ENCODE measurements at regions not wholly inside any gene's neighbourhood (a gene's known extent, or its start where the extent isn't known, plus 50 kb on each side); places are given as distances from the start of the nearest gene placed in this dataset.

DNA sequence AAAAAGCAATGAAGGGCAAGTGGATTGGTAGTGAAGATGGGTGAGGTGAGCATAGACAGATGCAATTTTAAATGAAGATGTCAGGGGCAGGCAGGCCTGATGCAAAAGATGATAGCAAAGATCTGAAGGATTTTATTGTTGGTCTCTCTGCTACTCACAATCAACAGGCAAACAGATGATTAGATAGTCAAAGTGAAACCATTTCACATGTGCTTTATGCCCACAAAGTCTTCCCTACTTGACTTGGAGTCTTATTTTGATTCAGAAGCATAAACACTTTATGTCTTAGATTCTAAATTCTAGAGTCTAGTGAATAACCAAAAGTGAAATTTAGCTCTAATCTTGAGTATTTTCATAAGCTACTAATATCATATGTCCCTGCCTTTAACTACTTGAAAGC is 153.8 kb upstream of the HNRNPA3 start:
- DNase-seq (ENCODE audit: low spot score), result no peak

DNA sequence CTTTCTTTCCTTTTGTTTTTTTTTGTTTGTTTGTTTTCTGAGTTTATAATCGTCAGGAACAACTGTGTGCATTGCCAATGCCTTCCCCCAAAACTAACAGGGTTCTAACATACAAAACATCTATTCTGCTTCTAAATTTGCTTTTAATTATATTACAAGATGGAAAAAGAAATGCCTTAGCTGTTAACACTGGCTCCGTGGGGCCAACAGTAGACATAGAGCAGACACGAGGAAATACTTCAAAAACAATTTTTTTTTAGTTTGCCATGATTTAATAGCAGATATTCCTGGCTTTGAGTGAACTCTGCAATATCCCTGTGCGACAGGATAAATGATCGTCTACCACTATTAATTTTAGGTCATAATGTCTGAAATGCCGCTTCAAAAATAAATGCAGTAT is 153.3 kb upstream of the HNRNPA3 start:
- no peak for DNase-seq (ENCODE audit: low spot score)

DNA sequence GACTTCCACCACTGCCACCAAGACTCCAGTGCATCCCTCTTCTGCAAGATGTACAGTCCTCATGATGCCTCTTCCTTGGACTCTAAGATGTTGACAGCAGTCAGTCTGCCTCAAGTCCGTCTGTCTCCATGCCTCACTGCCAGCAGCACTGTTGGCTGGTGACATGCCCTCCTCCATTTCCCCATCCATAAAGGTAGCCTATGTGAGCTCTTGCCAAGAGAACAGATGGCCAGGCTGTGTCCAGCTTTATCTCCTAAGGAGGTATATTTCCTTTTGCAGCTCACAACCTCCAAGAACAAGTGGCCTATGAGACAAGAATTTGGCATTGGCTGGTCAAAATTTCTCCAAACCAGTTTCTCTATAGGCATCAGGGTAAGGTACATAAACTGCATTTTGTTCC is 149.3 kb upstream of the HNRNPA3 start:
- no peak for DNase-seq (ENCODE audit: low spot score)

DNA sequence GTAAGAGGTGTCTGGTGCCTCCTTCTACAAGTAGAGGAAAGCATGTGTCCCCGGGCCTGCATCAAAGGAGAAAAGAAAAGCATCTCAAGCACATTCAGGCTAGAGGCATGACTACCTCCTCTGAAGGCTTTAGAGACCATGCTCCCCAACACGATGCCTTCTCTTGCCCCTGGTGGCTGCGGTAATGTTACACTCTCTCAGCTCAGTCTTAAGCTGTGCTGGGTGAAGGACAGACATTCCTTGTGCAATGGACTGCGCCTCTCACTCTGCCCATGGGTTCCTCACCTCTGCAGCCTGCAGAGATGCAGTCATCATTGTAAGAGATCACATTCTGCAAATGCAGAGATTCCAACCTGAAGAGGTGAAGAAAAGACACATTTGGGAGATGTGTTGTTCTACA is 148.2 kb upstream of the HNRNPA3 start:
- no peak for DNase-seq (ENCODE audit: low spot score)

DNA sequence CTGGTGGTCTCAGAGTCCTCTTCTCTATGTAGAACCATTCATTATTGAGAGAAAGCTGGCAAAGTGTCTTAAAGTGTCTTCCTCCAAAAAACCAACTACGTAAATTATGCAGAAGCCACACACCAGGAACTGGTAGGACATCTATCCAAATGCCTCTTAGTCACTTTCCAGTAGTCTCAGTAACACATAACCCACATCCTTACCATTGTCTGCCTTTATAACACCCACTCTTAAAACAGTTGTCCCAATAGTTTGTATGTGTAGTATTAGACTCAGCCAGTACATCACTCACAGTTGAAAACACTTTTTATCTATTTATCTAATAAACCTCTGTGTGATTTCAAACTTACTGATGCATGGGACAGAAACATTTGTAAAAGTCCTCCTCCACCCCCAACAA is 143.6 kb upstream of the HNRNPA3 start:
- DNase-seq (ENCODE audit: low spot score), result no peak

DNA sequence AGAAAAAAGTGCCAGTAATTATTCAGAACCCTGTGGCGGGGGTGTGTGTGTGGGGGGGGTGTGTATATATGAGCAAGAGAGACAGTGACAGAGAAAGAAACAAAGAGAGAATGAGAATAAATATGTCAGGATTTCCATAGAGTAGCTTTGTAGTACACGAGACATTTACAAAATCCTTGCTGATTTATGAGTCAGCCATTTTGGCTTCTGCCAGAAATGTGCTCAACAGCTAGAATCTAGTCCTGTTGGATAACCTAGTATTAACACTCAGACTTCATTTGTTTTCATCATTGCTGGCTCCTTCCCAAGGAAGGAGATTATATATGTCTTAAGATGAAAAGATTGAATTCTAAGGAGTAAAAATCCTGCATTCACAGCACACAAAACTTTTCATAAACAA is 140.5 kb upstream of the HNRNPA3 start:
- no peak for DNase-seq (ENCODE audit: low spot score)

DNA sequence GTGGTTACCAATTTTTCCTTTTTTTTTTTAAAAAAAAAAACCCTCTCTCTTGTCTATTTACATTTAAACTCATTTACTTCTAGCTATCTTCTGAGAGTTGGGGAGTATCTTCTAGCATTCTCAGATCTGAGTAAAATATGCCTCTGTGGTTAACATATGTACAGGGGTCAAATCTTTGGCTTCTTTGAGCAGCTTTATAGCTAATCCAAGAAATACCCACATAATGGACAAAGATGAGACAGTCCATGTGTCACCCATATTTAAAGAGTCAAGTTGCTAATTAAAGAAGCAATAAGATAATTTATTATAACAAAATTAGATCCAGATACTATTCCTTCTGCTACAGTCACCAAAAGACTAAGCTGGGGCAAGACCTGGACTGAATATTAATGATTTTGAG is 139.0 kb upstream of the HNRNPA3 start:
- DNase-seq (ENCODE audit: low spot score), result no peak

DNA sequence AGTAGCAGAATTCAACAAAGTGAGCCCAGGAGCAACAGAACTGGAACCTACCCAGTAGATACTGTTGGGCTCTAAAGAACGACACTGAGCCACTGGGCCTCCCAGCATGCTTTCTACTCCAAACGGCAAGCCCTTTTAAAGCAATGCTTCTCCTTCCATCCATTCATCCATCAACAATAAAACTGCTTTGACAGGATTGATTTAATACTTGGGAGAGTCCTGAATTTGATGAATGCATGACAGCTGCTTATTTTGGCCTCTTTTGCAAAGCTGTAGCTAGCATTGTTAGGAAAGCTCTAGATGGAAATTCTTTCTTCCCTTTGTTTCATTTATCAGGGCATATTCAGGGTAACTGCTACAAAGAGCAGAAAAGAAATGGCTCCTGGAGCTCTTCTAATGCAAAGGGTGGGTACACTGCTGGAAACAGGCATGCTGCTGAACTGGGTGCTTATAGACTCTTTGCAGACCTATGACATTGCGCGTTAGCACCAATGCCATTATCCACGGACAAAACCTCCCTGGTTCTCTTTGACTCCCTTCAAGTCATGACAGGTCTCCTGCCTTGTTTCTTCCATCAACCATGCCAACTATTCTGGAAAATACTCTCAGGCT is 138.4 kb upstream of the HNRNPA3 start:
- no peak for DNase-seq (ENCODE audit: low spot score)

DNA sequence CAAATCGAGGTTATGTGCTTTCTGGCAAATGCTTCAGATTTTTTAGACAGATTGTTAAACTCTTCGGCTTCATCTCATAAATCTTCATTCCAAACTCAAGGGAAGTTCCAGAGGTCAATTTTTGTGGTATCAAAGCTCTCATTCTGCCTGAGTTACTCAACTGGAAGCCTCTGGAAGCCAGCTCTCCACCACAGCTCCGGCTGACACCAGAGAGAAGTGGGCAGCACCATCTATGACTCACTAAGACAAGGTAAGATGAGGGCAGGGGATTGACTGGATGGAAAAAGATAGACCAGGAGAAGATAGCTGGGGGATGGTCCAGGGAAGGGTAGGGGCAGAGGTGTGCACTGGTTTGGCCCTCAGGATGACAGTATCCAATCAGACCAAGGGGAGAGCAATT is 137.3 kb upstream of the HNRNPA3 start:
- DNase-seq (ENCODE audit: low spot score), result no peak

DNA sequence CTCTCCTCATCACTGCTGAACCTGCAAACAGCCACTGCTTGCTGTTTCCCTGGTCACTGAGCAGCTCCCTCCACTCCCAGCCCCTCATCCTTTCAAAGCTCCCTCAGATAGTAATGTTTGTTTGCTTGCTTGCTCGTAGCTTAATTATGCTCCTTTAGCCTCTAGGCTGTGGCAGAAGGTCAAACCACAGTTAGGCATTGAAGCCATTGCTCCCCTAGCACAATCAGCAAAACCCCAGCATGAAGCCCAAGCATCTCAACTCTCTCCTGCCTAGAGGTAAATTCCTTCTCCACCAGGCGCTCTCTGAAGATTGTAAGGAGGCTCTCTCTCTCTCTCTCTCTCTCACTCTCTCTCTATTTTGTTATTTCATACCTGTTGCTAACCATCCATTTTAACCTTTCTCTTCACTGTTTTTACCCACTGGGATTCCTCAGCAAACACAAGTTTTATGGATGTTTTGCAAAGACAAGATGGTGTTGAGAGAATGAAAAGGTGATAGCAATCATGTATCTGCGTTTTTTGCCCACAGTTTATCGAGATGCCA is 135.9 kb upstream of the HNRNPA3 start:
- DNase-seq (ENCODE audit: low spot score), result no peak

DNA sequence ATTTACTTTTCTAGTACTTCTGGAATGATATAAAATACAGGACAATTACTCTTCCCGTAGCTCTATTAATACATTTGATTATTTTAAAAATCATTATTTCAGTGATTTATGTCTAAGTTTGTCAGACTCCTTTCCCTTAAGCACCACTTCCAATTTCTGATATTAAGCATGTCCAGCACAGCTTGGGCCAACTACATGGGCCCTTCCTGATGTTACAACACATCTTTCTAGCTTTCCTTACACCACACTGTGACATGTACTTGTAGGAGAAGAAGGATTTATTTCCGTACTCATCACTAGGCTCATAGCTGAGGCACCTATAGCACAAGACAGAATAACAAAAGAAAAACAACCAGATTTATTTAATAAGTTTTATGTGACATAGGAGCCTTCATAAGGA is 134.8 kb upstream of the HNRNPA3 start:
- DNase-seq (ENCODE audit: low spot score), result no peak

DNA sequence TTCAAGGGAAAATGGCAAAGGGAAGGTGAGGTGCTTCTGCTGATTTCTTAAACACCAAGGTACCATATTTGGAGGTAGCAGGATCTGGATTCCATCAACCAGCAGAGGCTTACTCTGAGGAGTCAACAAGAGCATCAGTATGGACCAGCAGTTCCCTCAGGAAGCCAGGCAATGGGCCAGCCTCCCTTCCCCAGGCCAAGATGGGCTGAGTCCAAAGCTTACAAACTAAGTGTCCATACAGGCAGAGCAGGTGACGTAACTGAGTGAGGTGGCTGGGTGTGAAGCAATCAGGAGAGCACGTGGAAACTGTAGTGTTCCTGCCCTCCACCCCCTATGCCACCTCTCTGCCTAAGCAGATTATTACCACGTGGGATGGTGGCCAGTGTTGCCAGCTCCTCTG is 134.2 kb upstream of the HNRNPA3 start:
- DNase-seq (ENCODE audit: low spot score), result no peak

DNA sequence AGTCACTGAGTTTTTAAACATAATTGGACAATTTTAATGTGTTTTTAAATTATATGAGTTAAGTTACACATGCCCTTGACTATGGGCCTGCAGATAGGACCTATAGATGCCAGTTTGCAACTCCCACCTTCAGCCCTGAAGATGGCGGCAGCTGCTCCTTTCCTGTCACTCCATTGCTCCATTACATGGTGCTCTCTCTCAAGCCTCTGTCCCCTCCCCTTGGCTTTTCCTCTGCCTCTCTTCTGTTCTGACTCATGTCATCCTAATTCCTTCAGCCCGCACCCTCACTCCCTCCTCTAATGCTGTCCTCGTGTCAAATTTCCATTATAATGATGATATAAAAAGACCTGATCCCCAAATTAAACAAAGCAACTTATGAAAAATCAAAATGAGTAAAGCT is 133.7 kb upstream of the HNRNPA3 start:
- no peak for DNase-seq (ENCODE audit: low spot score)

DNA sequence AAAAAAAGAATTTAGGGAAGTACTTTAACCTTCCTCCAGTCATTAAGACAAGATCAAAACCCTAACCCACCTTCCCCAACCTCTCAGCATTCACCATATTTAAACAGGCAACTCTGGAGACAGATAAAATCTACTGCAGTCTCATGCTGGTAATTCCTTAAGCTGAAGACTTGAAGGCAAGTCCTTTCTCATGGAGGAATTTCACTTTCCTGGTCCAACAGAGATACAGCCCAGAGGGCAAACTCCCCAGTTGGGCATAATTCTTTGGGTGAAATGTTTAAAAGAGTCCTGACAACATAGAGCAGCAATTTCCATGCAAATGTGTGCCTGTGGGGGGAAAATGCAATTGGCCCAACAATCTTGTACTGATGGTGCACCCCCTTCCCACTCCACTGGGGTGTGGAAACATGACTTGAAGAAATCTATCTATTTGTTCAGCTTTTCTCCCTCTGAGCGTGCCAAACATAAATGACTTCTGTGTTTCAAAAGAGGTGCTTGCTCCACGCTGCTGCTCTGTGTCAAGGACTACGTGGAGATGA is 131.8 kb upstream of the HNRNPA3 start:
- no peak for DNase-seq (ENCODE audit: low spot score)

DNA sequence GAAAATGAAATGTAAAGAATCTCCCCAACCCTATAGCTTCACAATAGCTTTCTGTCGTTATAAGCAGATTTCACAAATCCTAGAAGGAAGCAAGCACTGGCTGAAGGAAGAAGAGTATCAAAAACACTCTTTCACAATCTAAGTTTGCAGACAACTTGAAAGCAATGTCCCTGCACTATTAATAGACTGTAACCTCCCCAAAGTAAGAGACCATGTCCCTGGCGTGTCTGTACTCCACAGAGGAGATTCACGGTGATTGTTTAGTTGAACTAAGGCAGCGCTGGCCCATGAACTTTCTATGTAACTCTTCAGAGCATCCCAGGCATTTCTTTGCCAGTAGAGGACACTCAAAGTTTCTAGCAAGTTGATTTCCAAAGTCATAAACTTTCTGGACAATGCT is 128.0 kb upstream of the HNRNPA3 start:
- DNase-seq (ENCODE audit: low spot score), result no peak

DNA sequence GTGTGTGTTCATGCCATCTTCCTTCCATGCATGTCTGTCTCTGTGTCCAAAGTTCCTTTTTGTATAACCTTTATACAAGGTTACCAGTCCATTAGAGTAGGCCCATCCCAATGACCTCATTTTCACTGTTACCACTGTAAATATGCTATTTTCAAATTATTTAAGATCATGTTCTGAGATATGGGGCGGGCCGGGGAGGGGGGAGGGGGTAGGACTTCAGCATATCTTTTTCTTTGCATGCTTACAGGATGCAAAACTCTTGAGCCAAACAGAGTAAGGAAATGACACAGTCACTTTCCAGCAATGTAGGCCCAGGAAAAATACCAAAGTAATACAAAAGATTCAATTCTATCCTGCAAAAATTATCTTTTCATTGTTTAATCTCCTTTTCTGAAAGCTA is 124.1 kb upstream of the HNRNPA3 start:
- DNase-seq (ENCODE audit: low spot score), result no peak

DNA sequence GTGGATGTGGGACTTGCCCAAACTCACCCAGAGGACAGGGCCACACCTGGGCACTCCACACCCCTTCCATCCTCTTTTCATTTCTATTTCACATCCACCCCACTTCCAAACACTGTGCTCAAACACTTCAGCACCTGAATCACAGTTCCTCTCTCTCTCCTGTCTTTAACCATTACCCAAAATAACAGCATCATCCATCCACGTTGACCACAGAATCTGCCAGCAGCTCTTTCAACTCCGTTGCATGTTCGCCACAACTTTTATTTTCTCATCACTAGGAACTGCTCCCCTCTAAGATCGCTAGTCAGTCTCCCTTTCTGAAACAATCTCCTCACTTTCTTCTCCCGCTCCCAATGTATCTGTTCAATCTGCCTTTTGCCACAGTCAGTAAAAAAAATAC is 121.6 kb upstream of the HNRNPA3 start:
- DNase-seq (ENCODE audit: low spot score), result no peak

DNA sequence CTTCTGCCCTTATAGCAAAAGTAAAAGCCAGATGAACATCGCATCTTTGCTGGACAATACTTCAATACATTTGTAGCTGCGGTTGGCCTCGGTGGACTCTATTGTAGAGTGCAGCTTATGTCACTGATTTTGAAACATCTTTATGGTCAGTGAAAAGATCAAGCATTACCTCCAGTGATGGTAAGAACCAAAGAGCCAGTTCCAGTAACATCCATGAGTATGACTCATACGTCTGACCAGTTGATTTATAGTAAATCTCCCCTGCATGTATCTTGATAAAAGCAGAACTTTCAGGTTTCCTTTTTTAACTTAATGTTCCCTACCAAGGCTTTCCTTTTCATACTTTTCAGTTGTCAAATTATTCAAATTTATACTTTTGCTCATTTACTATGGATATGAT is 119.2 kb upstream of the HNRNPA3 start:
- no peak for DNase-seq (ENCODE audit: low spot score)

DNA sequence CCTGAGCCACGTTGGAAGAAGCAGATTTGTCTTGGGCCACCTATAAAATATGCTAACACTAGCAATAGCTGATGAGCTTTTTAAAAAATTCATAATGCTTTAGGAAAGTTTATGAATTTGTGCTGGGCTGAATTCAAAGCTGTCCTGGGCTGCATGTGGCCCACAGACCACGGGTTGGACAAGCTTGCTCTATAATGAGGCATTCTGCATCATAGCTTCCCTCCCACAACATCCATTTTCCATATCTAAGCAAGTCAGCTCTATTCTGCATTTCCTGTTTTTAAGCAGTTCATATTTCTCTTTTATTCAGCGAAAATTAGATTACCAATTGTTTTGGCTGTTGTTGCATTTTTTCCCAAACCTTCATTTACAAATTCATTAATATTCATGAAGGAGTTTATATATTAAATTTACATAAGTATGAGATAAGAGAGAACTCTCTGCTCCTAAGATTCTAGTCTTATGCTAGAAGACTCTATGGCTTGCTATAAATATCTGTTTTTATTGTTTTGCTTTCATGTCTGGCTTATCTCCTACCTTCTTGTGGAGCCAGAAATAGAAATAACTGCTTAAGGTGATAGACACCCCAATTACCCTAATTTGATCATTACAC is 114.5 kb upstream of the HNRNPA3 start:
- no peak for DNase-seq (ENCODE audit: low spot score)

DNA sequence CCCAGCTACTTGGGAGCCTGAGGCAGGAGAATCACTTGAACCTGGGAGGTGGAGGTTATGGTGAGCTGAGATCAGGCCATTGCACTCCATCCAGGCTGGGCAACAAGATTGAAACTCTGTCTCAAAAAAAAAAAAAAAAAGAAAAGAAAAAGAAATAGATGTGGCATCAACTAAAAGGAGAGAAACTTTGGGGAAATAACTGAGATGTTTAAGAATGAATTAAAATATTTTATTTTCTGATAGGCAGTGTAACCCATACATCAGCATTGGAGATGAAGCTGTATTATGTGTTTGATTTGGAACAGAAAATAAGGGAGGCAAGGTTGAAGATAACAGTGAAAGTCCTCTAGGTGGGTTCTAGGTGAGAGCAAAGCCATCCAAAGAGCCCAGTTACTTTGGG is 110.7 kb upstream of the HNRNPA3 start:
- DNase-seq (ENCODE audit: low spot score), result no peak

DNA sequence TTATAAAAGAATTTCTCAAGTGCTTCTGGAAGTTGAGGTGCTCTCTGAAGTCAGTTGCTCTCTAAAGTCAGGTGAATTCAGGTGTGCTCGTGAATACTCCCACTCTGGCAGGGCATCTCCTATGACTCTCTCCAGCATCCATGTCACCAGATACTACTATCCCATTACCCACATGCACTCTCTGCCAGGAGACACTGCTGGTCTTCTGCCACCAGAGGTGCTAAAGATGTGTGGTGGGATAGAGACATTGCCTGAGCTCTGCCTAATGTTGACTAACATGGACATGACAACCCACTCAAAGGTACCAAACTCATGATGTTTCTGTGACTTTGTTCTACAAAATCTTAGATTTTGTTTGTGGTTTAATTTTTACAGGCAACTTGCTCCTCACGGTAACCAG is 106.4 kb upstream of the HNRNPA3 start:
- no peak for DNase-seq (ENCODE audit: low spot score)

DNA sequence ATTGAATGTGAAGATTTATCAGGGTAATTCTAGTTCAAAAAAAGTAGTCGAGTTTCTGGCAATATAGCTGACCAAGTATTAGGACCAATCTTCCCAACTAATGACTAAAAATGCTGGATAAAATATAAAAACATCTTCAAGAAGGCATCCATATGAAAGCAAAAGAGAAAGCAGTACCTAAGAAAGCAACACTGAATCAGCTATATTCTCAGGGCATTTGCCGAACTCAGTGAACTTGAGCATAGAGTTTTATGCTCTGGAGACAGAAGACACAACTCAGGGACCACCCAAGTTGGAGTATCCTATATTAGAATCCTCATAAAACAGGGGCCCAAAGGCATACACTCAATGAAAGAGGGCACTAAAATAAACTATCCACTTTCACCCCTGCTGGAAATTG is 103.7 kb upstream of the HNRNPA3 start:
- no peak for DNase-seq (ENCODE audit: low spot score)

DNA sequence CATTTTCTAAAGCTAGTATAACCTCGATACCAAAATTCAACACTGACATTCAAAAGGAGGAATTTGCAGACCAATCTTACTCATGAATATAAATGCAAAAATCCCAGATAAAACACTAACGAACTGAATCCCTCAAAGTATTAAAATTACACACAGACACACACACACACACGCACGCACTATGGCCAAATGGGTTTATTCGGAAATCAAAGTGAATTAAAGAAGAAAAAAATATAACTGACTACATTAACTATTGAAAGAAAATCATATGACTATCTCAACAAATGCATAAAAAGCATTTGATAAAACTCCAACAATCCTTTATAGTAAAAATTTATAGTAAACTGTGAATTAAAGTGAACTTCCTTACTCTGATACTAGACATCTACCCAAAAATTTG is 97.9 kb upstream of the HNRNPA3 start:
- no peak for DNase-seq (ENCODE audit: low spot score)

DNA sequence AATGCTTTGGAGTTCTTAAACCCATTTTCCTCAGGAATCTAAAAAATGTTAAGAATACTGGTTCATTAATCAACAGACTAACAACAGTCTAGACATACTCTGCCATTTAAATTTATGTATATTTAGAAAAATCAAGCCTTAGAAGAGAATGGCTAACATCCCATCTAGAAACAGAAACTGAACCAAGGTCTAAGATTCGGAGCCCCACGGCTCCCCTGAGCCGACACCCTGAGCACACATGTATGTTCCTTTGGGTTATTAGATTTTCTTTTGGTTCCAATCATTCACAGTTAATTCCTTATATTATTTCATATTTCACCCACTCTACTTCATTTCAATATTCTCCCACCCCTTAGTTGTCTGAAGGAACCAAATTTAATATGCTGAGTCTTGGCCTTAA is 94.8 kb upstream of the HNRNPA3 start:
- no peak for DNase-seq (ENCODE audit: low spot score)
